Testis (tissue), 2 donors: ENCODE measurements at regions not wholly inside any gene's neighbourhood (a gene's known extent, or its start where the extent isn't known, plus 50 kb on each side); places are given as distances from the start of the nearest gene placed in this dataset.

Experiments
- POLR2A ChIP-seq: fragments of 450-650 bp; IDR thresholded peaks from one replicate; pipeline ENCODE4 v1.6.1; 2017; ENCODE audit warnings: antibody characterized with exemption, mild to moderate bottlenecking, moderate library complexity
- TF ChIP-seq, protein P1 (sequence below), 3 experiments: fragments of 450-650 bp in 2 of 3; fragments of 200-600 bp in 1 of 3; sonication (generic) in 1 of 3; IDR thresholded peaks; one replicate each; pipeline ENCODE4 v1.5.1; 2016 to 2019; ENCODE audit warnings: antibody characterized with exemption in 3 of 3, mild to moderate bottlenecking in 2 of 3, moderate library complexity in 1 of 3

- TF ChIP-seq, protein P1, sequence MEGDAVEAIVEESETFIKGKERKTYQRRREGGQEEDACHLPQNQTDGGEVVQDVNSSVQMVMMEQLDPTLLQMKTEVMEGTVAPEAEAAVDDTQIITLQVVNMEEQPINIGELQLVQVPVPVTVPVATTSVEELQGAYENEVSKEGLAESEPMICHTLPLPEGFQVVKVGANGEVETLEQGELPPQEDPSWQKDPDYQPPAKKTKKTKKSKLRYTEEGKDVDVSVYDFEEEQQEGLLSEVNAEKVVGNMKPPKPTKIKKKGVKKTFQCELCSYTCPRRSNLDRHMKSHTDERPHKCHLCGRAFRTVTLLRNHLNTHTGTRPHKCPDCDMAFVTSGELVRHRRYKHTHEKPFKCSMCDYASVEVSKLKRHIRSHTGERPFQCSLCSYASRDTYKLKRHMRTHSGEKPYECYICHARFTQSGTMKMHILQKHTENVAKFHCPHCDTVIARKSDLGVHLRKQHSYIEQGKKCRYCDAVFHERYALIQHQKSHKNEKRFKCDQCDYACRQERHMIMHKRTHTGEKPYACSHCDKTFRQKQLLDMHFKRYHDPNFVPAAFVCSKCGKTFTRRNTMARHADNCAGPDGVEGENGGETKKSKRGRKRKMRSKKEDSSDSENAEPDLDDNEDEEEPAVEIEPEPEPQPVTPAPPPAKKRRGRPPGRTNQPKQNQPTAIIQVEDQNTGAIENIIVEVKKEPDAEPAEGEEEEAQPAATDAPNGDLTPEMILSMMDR (IDR thresholded peaks at IDR 0.05): no peak
- no peak for TF ChIP-seq POLR2A
Observed at GRCh38 chr18:22613788-22614187, 196.1 kb upstream of the CTAGE1 start.
